ENCODE measurements at regions not wholly inside any gene's neighbourhood (a gene's known extent, or its start where the extent isn't known, plus 50 kb on each side); places are given as distances from the start of the nearest gene placed in this dataset.
"Not testable (repeated sequence)": the region's sequence is repeated elsewhere in the genome, so short reads cannot be mapped to it uniquely, and the experiment has no call there.

- not testable (repeated sequence) for H3K36me3 Mint-ChIP-seq (ENCODE audit: insufficient read depth); ATAC-seq; H3K9me3 Mint-ChIP-seq; DNase-seq; H3K4me3 Mint-ChIP-seq; H3K27me3 Mint-ChIP-seq (ENCODE audit: low read depth); H3K4me1 Mint-ChIP-seq (ENCODE audit: low read depth)
These were observed 1337.6 kb downstream of the RPIA start for GRCh38 chr2:90029080-90029428.

- H3K27me3 Mint-ChIP-seq (ENCODE audit: low read depth); ATAC-seq; H3K36me3 Mint-ChIP-seq (ENCODE audit: insufficient read depth); H3K9me3 Mint-ChIP-seq; DNase-seq; H3K4me1 Mint-ChIP-seq (ENCODE audit: low read depth); H3K4me3 Mint-ChIP-seq: not testable (repeated sequence)
These were observed 1340.8 kb downstream of the RPIA start for GRCh38 chr2:90032269-90032668.

- not testable (repeated sequence) for DNase-seq; H3K36me3 Mint-ChIP-seq (ENCODE audit: insufficient read depth); ATAC-seq; H3K9me3 Mint-ChIP-seq; H3K4me1 Mint-ChIP-seq (ENCODE audit: low read depth); H3K27me3 Mint-ChIP-seq (ENCODE audit: low read depth); H3K4me3 Mint-ChIP-seq
These were observed 1344.9 kb downstream of the RPIA start for GRCh38 chr2:90036335-90036734.

- not testable (repeated sequence) for H3K9me3 Mint-ChIP-seq
These were observed 1347.6 kb downstream of the RPIA start for GRCh38 chr2:90039093-90039492.

GRCh38 chr2:90047776-90048175 lies 1356.3 kb downstream of the RPIA start:
- H3K36me3 Mint-ChIP-seq (ENCODE audit: insufficient read depth); H3K9me3 Mint-ChIP-seq; H3K4me3 Mint-ChIP-seq; DNase-seq; H3K4me1 Mint-ChIP-seq (ENCODE audit: low read depth); H3K27me3 Mint-ChIP-seq (ENCODE audit: low read depth); ATAC-seq: not testable (repeated sequence)

More at GRCh38 chr2:90039093-90039492, 1347.6 kb downstream of the RPIA start:
- not testable (repeated sequence) for H3K4me1 Mint-ChIP-seq (ENCODE audit: low read depth); H3K36me3 Mint-ChIP-seq (ENCODE audit: insufficient read depth); DNase-seq; H3K4me3 Mint-ChIP-seq; ATAC-seq; H3K27me3 Mint-ChIP-seq (ENCODE audit: low read depth)

- H3K4me1 Mint-ChIP-seq (ENCODE audit: low read depth); DNase-seq; H3K27me3 Mint-ChIP-seq (ENCODE audit: low read depth); H3K9me3 Mint-ChIP-seq; H3K4me3 Mint-ChIP-seq; ATAC-seq; H3K36me3 Mint-ChIP-seq (ENCODE audit: insufficient read depth): not testable (repeated sequence)
These were observed 1360.7 kb downstream of the RPIA start for GRCh38 chr2:90052113-90052631.

- ATAC-seq (no peak), DNase-seq (no peak)
- H3K4me1 Mint-ChIP-seq (ENCODE audit: low read depth), result no peaks in the 10 kb centered on the region
- no peaks in the 10 kb centered on the region for H3K36me3 Mint-ChIP-seq (ENCODE audit: insufficient read depth)
- H3K9me3 Mint-ChIP-seq, result peaks cover 3% of the 10 kb centered on the region
- H3K4me3 Mint-ChIP-seq, result no peak overlapping the region
- peaks cover 1% of the 10 kb centered on the region for H3K27me3 Mint-ChIP-seq (ENCODE audit: low read depth)
These were observed 1377.9 kb downstream of the RPIA start for GRCh38 chr2:90069290-90069894.

- no peaks in the 10 kb centered on the region for H3K4me1 Mint-ChIP-seq (ENCODE audit: low read depth)
- no peak overlapping the region for H3K4me3 Mint-ChIP-seq
- peaks cover 1% of the 10 kb centered on the region for H3K27me3 Mint-ChIP-seq (ENCODE audit: low read depth)
- H3K9me3 Mint-ChIP-seq, result peaks cover 20% of the 10 kb centered on the region
- no peaks in the 10 kb centered on the region for H3K36me3 Mint-ChIP-seq (ENCODE audit: insufficient read depth)
- ATAC-seq (no peak), DNase-seq (no peak)
These were observed 1384.8 kb downstream of the RPIA start for GRCh38 chr2:90076311-90076710.

- Mint-ChIP-seq H3K4me1 (ENCODE audit: low read depth) (no peaks in the 10 kb centered on the region), H3K27me3 (ENCODE audit: low read depth) (peaks cover 5% of the 10 kb centered on the region), H3K9me3 (peaks cover 20% of the 10 kb centered on the region), H3K36me3 (ENCODE audit: insufficient read depth) (no peaks in the 10 kb centered on the region), H3K4me3 (no peak overlapping the region)
- DNase-seq, result no peak
- ATAC-seq, result no peak
These were observed 1386.5 kb downstream of the RPIA start for GRCh38 chr2:90077948-90078347.

GRCh38 chr2:90079374-90079773 lies 1387.9 kb downstream of the RPIA start:
- Mint-ChIP-seq H3K4me1 (ENCODE audit: low read depth) (no peaks in the 10 kb centered on the region), H3K27me3 (ENCODE audit: low read depth) (peaks cover 3% of the 10 kb centered on the region), H3K36me3 (ENCODE audit: insufficient read depth) (no peaks in the 10 kb centered on the region), H3K9me3 (peaks cover 17% of the 10 kb centered on the region), H3K4me3 (no peak overlapping the region)
- DNase-seq (no peak), ATAC-seq (no peak)

- not testable (repeated sequence) for H3K4me1 Mint-ChIP-seq (ENCODE audit: low read depth); H3K4me3 Mint-ChIP-seq; DNase-seq; H3K36me3 Mint-ChIP-seq (ENCODE audit: insufficient read depth); H3K27me3 Mint-ChIP-seq (ENCODE audit: low read depth); H3K9me3 Mint-ChIP-seq; ATAC-seq
These were observed 1396.3 kb downstream of the RPIA start for GRCh38 chr2:90087792-90088191.

- ATAC-seq; H3K4me3 Mint-ChIP-seq; H3K4me1 Mint-ChIP-seq (ENCODE audit: low read depth); DNase-seq; H3K36me3 Mint-ChIP-seq (ENCODE audit: insufficient read depth); H3K27me3 Mint-ChIP-seq (ENCODE audit: low read depth); H3K9me3 Mint-ChIP-seq: not testable (repeated sequence)
These were observed 1402.2 kb downstream of the RPIA start for GRCh38 chr2:90093571-90094270.

GRCh38 chr2:90097617-90098016 lies 1406.1 kb downstream of the RPIA start:
- H3K9me3 Mint-ChIP-seq; ATAC-seq; DNase-seq; H3K27me3 Mint-ChIP-seq (ENCODE audit: low read depth); H3K4me1 Mint-ChIP-seq (ENCODE audit: low read depth); H3K36me3 Mint-ChIP-seq (ENCODE audit: insufficient read depth); H3K4me3 Mint-ChIP-seq: not testable (repeated sequence)

GRCh38 chr2:90105142-90105541 lies 1413.7 kb downstream of the RPIA start:
- not testable (repeated sequence) for H3K4me1 Mint-ChIP-seq (ENCODE audit: low read depth); H3K9me3 Mint-ChIP-seq; H3K27me3 Mint-ChIP-seq (ENCODE audit: low read depth); DNase-seq; H3K4me3 Mint-ChIP-seq; ATAC-seq; H3K36me3 Mint-ChIP-seq (ENCODE audit: insufficient read depth)

GRCh38 chr2:90123409-90123808 lies 1431.9 kb downstream of the RPIA start:
- H3K9me3 Mint-ChIP-seq; H3K4me1 Mint-ChIP-seq (ENCODE audit: low read depth); DNase-seq; H3K4me3 Mint-ChIP-seq; ATAC-seq; H3K36me3 Mint-ChIP-seq (ENCODE audit: insufficient read depth); H3K27me3 Mint-ChIP-seq (ENCODE audit: low read depth): not testable (repeated sequence)
